Transverse colon (tissue), 4 donors: ENCODE measurements at regions not wholly inside any gene's neighbourhood (a gene's known extent, or its start where the extent isn't known, plus 50 kb on each side); places are given as distances from the start of the nearest gene placed in this dataset.

Source experiments
- DNase-seq: peaks from one replicate; pipeline ENCODE4 v3.0.0-alpha.2; 2019
- H3K27ac ChIP-seq, 4 donors: fragments of 200-600 bp; sonication (generic); 2 replicates each; pipeline ENCODE4 v1.5.1; 2016 to 2018; ENCODE audit warnings: inconsistent platforms in 4 of 4
- H3K27me3 ChIP-seq: fragments of 200-600 bp; sonication (generic); 2 replicates; pipeline ENCODE4 v1.5.1; 2017; ENCODE audit warnings: inconsistent platforms
- H3K36me3 ChIP-seq, 4 donors: fragments of 200-600 bp; sonication (generic); 2 replicates each; pipeline ENCODE4 v1.5.1; 2017 to 2019; ENCODE audit warnings: inconsistent platforms in 4 of 4
- H3K4me1 ChIP-seq, 4 donors: fragments of 200-600 bp; sonication (generic); 2 replicates each; pipeline ENCODE4 v1.5.1; 2017 to 2020; ENCODE audit warnings: inconsistent platforms in 4 of 4
- H3K4me3 ChIP-seq, 4 donors: fragments of 200-600 bp; sonication (generic); 1 replicate in 1 of 4; 2 replicates in 3 of 4; pipeline versions ENCODE4 v1.5.1 to v1.6.1; 2017 to 2019; ENCODE audit warnings: inconsistent platforms in 4 of 4
- H3K9me3 ChIP-seq, 2 donors: fragments of 200-600 bp; sonication (generic); 2 replicates each; pipeline ENCODE4 v1.5.1; 2017 to 2019; ENCODE audit warnings: inconsistent platforms in 2 of 2
- CTCF ChIP-seq, 5 experiments: fragments of 200-600 bp in 3 of 5; fragments of 450-650 bp in 2 of 5; sonication (generic) in 3 of 5; IDR thresholded peaks; 1 replicate in 2 of 5; 2 replicates in 3 of 5; pipeline ENCODE4 v1.5.1; 2016 to 2017; ENCODE audit warnings: antibody characterized with exemption in 5 of 5, inconsistent platforms in 3 of 5, mild to moderate bottlenecking in 2 of 5, moderate library complexity in 1 of 5
- EP300 ChIP-seq: sonication (generic); formaldehyde crosslinking; IDR thresholded peaks from one replicate; pipeline ENCODE4 v1.6.1; 2017; ENCODE audit warnings: antibody characterized with exemption, low read depth
- POLR2A ChIP-seq: fragments of 450-650 bp; IDR thresholded peaks from one replicate; pipeline ENCODE4 v1.6.1; 2016; ENCODE audit warnings: antibody characterized with exemption, mild to moderate bottlenecking, moderate library complexity
- POLR2AphosphoS5 ChIP-seq, 3 donors: sonication (generic); formaldehyde crosslinking; IDR thresholded peaks; one replicate each; pipeline ENCODE4 v1.6.1; 2016; ENCODE audit warnings: antibody characterized with exemption in 3 of 3
- WGBS, 2 donors: methylation state at CpG; one replicate each; pipeline ENCODE4 v1.1.5; 2018; ENCODE audit warnings: low coverage in 1 of 2; 5-methylcytosine and 5-hydroxymethylcytosine counted together
- in situ Hi-C, 4 donors: fragments of 200-750 bp; cut with MboI; loops; one replicate each; pipeline versions ENCODE4 v1.15.0 to v1.15.1; 2017; ENCODE audit warnings: low sequenced_read_pairs in 3 of 4, low pct_ligation_motif_present in 1 of 4, low pct_unique_long_range_greater_than_20kb in 1 of 4
- intact Hi-C: fragments of 100-400 bp; cut with DNase I; formaldehyde crosslinking; loops from one replicate; pipeline ENCODE4 v1.15.1; 2023; ENCODE audit warnings: low total_unique reads

GRCh38 chr5:34571677-34572041, 84.5 kb upstream of the RAI14 start:
- in situ Hi-C loops: no loop called here
- Histone ChIP-seq H3K4me3 (no peak overlapping the region), H3K27me3 (no peaks in the 10 kb centered on the region), H3K27ac (no peak overlapping the region), H3K36me3 (no peaks in the 10 kb centered on the region), H3K4me1 (peaks cover 0 to 8% (median 0%) of the 10 kb centered on the region in 4 donors), H3K9me3 (no peaks in the 10 kb centered on the region)
- DNase-seq: no peak
- no peak for TF ChIP-seq CTCF (IDR thresholded peaks at IDR 0.05)
- TF ChIP-seq EP300: no peak
- TF ChIP-seq POLR2A: no peak
- no peak for TF ChIP-seq POLR2AphosphoS5 (IDR thresholded peaks at IDR 0.05)
- 83 to 100% methylated on average over 3 of the region's 3 CpGs for WGBS, 2 donors
- intact Hi-C loops: no loop called here

GRCh38 chr5:34574936-34575467, 81.1 kb upstream of the RAI14 start:
- in situ Hi-C loops: no loop called here

GRCh38 chr5:34576891-34577666, 79.0 kb upstream of the RAI14 start:
- in situ Hi-C loops (no loop called here), intact Hi-C loops (no loop called here)
- no peak overlapping the region for H3K4me3 ChIP-seq
- WGBS, 2 donors: 71 to 73% methylated on average over 7 to 11 of the region's 11 CpGs
- H3K36me3 ChIP-seq: no peaks in the 10 kb centered on the region
- H3K27ac ChIP-seq: no peak overlapping the region
- DNase-seq: no peak
- H3K27me3 ChIP-seq: no peaks in the 10 kb centered on the region
- peaks cover 0 to 4% (median 2%) of the 10 kb centered on the region in 4 donors for H3K4me1 ChIP-seq
- H3K9me3 ChIP-seq: no peaks in the 10 kb centered on the region
- no peak for TF ChIP-seq EP300

More at GRCh38 chr5:34574936-34575467, 81.1 kb upstream of the RAI14 start:
- H3K4me1 ChIP-seq: peaks cover 0 to 8% (median 2%) of the 10 kb centered on the region in 4 donors
- H3K27me3 ChIP-seq: no peaks in the 10 kb centered on the region
- H3K27ac ChIP-seq: no peak overlapping the region
- TF ChIP-seq EP300: no peak
- no peak for TF ChIP-seq POLR2AphosphoS5 (IDR thresholded peaks at IDR 0.05)
- no peak for DNase-seq
- 50% methylated on average over 3 of the region's 3 CpGs; no CpG with 5 or more reads in 1 of the 2 donors for WGBS, 2 donors
- H3K36me3 ChIP-seq: no peaks in the 10 kb centered on the region
- H3K4me3 ChIP-seq: no peak overlapping the region
- no peaks in the 10 kb centered on the region for H3K9me3 ChIP-seq
- intact Hi-C loops: no loop called here

- in situ Hi-C loops: no loop called here
- Histone ChIP-seq H3K9me3 (no peaks in the 10 kb centered on the region), H3K4me1 (peaks cover 0 to 4% (median 2%) of the 10 kb centered on the region in 4 donors), H3K4me3 (no peak overlapping the region), H3K27ac (no peak overlapping the region), H3K27me3 (no peaks in the 10 kb centered on the region), H3K36me3 (no peaks in the 10 kb centered on the region)
- no peak for DNase-seq
- no peak for TF ChIP-seq POLR2AphosphoS5 (IDR thresholded peaks at IDR 0.05)
- no peak for TF ChIP-seq POLR2A
- TF ChIP-seq CTCF (IDR thresholded peaks at IDR 0.05): no peak
- no peak for TF ChIP-seq EP300
- intact Hi-C loops: no loop called here
- 100% methylated on average over 1 of the region's 1 CpG for WGBS, 2 donors
Observed at GRCh38 chr5:34578962-34579361, 77.2 kb upstream of the RAI14 start.

GRCh38 chr5:34580983-34581382, 75.1 kb upstream of the RAI14 start:
- 42 to 76% methylated on average over 2 to 7 of the region's 7 CpGs for WGBS, 2 donors
- DNase-seq: no peak
- H3K4me1 ChIP-seq: peaks cover 0 to 4% (median 0%) of the 10 kb centered on the region in 4 donors

More at GRCh38 chr5:34580983-34581382, 75.1 kb upstream of the RAI14 start:
- Histone ChIP-seq H3K27me3 (no peaks in the 10 kb centered on the region), H3K27ac (no peak overlapping the region), H3K9me3 (no peaks in the 10 kb centered on the region), H3K36me3 (no peaks in the 10 kb centered on the region), H3K4me3 (no peak overlapping the region)
- in situ Hi-C loops (no loop called here), intact Hi-C loops (no loop called here)
- TF ChIP-seq POLR2AphosphoS5 (IDR thresholded peaks at IDR 0.05): no peak
- no peak for TF ChIP-seq CTCF (IDR thresholded peaks at IDR 0.05)
- TF ChIP-seq EP300: no peak
- no peak for TF ChIP-seq POLR2A
